ENCODE measurements at regions not wholly inside any gene's neighbourhood (a gene's known extent, or its start where the extent isn't known, plus 50 kb on each side); places are given as distances from the start of the nearest gene placed in this dataset.

- no peak for DNase-seq
These were observed 516.9 kb upstream of the JAG1 start for GRCh38 chr20:11190741-11191140.

GRCh38 chr20:11192106-11192505, 518.3 kb upstream of the JAG1 start:
- DNase-seq, result no peak

GRCh38 chr20:11193241-11193640, 519.4 kb upstream of the JAG1 start:
- DNase-seq, result no peak

GRCh38 chr20:11195169-11195568, 521.4 kb upstream of the JAG1 start:
- DNase-seq, result no peak

GRCh38 chr20:11195899-11196558, 522.2 kb upstream of the JAG1 start:
- no peak for DNase-seq

GRCh38 chr20:11197851-11198250, 524.1 kb upstream of the JAG1 start:
- no peak for DNase-seq

- no peak for DNase-seq
These were observed 526.6 kb upstream of the JAG1 start for GRCh38 chr20:11200423-11200822.

- DNase-seq, result peak; percentile 17
These were observed 531.3 kb upstream of the JAG1 start for GRCh38 chr20:11204926-11205768.

- no peak for DNase-seq
These were observed 532.1 kb upstream of the JAG1 start for GRCh38 chr20:11205769-11206362.

- no peak for DNase-seq
These were observed 534.1 kb upstream of the JAG1 start for GRCh38 chr20:11207749-11208502.

- no peak for DNase-seq
These were observed 536.8 kb upstream of the JAG1 start for GRCh38 chr20:11210611-11211010.

GRCh38 chr20:11212272-11212671, 538.5 kb upstream of the JAG1 start:
- no peak for DNase-seq

GRCh38 chr20:11212902-11213301, 539.1 kb upstream of the JAG1 start:
- no peak for DNase-seq

GRCh38 chr20:11214256-11214840, 540.5 kb upstream of the JAG1 start:
- no peak for DNase-seq

GRCh38 chr20:11216451-11217314, 542.9 kb upstream of the JAG1 start:
- no peak for DNase-seq

GRCh38 chr20:11217326-11218172, 543.8 kb upstream of the JAG1 start:
- no peak for DNase-seq

GRCh38 chr20:11218173-11218680, 544.4 kb upstream of the JAG1 start:
- DNase-seq, result no peak

GRCh38 chr20:11219192-11219591, 545.4 kb upstream of the JAG1 start:
- DNase-seq, result no peak

- DNase-seq, result no peak
These were observed 547.2 kb upstream of the JAG1 start for GRCh38 chr20:11221046-11221445.

- no peak for DNase-seq
These were observed 548.4 kb upstream of the JAG1 start for GRCh38 chr20:11222243-11222642.

- DNase-seq, result no peak
These were observed 553.8 kb upstream of the JAG1 start for GRCh38 chr20:11227602-11228001.
